Upper lobe of right lung (tissue), 1 donor: ENCODE measurements at regions not wholly inside any gene's neighbourhood (a gene's known extent, or its start where the extent isn't known, plus 50 kb on each side); places are given as distances from the start of the nearest gene placed in this dataset.
"Not testable (repeated sequence)": the region's sequence is repeated elsewhere in the genome, so short reads cannot be mapped to it uniquely, and the experiment has no call there.

Experiments used
- ATAC-seq: fragments of 200-7000 bp; cut with Tn5 transposase; one replicate; pipeline ENCODE4 v1.9.1; 2020; ENCODE audit warnings: mild to moderate bottlenecking, moderate library complexity
- DNase-seq: peaks from one replicate; pipeline ENCODE4 v3.0.0-alpha.2; 2020
- H3K27ac ChIP-seq: fragments of 200-600 bp; one replicate; pipeline ENCODE4 v1.8.0; 2022
- H3K27me3 ChIP-seq: fragments of 200-600 bp; one replicate; pipeline ENCODE4 v1.8.0; 2022; ENCODE audit warnings: mild to moderate bottlenecking
- H3K36me3 ChIP-seq: fragments of 200-600 bp; one replicate; pipeline ENCODE4 v1.8.0; 2022
- H3K4me1 ChIP-seq: fragments of 200-600 bp; one replicate; pipeline ENCODE4 v1.8.0; 2022
- H3K4me3 ChIP-seq: fragments of 200-600 bp; one replicate; pipeline ENCODE4 v1.8.0; 2022; ENCODE audit warnings: mild to moderate bottlenecking
- H3K9me3 ChIP-seq: fragments of 200-600 bp; one replicate; pipeline ENCODE4 v1.8.0; 2022
- intact Hi-C: fragments of 100-400 bp; cut with DNase I; formaldehyde crosslinking; loops from one replicate; pipeline ENCODE4 v1.11.0; 2022
- TF ChIP-seq, protein P1 (sequence below): fragments of 200-600 bp; IDR thresholded peaks from one replicate; pipeline ENCODE4 v1.8.0; 2022; ENCODE audit warnings: antibody characterized with exemption
- donor health status: DM: no; HTN: yes; CAD: no; lungs with severe emphysema.

DNA sequence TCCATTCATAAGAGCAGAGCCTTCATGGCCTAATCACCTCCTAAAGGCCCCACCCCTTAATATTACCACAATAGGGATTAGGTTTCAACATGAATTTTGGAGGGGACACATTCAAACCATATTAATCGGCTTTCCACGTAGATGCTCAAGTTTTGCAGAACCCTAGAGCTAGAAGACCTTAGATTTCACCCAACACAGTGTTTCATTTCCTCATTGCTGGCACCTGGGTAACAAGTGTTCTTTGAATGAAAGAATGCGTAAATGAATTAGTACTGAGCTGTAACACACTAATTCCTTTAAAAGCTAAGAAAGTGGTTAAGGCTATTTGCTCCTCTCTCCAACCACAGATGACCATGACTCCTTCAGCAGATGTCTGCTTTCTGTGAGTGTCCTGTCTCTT is 252.5 kb downstream of the SMAD2 start:
- intact Hi-C loops = no loop called here
- Histone ChIP-seq H3K4me3 (no peak overlapping the region), H3K36me3 (no peaks in the 10 kb centered on the region), H3K4me1 (no peaks in the 10 kb centered on the region), H3K9me3 (no peaks in the 10 kb centered on the region), H3K27me3 (no peaks in the 10 kb centered on the region), H3K27ac (no peak overlapping the region)
- DNase-seq (no peak), ATAC-seq (no peak)
- TF ChIP-seq, protein P1, sequence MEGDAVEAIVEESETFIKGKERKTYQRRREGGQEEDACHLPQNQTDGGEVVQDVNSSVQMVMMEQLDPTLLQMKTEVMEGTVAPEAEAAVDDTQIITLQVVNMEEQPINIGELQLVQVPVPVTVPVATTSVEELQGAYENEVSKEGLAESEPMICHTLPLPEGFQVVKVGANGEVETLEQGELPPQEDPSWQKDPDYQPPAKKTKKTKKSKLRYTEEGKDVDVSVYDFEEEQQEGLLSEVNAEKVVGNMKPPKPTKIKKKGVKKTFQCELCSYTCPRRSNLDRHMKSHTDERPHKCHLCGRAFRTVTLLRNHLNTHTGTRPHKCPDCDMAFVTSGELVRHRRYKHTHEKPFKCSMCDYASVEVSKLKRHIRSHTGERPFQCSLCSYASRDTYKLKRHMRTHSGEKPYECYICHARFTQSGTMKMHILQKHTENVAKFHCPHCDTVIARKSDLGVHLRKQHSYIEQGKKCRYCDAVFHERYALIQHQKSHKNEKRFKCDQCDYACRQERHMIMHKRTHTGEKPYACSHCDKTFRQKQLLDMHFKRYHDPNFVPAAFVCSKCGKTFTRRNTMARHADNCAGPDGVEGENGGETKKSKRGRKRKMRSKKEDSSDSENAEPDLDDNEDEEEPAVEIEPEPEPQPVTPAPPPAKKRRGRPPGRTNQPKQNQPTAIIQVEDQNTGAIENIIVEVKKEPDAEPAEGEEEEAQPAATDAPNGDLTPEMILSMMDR = no peak

DNA sequence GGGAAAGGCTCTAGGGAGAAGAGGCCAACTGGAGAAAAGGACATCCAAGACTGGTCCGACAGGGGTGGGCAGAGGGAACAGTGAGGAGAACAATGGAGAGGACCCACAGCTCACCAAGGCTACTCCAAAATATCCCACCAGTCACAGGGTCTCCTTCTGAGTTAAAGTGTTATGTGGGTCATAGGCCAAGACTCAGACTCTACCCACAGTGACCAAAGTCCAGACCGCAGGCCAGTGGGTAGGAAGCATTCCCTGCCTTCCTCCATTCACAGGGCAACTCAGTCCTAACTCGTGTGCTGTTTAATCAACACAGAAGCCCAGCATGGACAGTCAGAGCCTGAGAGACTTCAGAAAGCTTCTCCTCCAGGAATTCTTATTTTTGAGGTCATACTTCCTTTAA is 260.6 kb downstream of the SMAD2 start:
- no peak overlapping the region for H3K4me3 ChIP-seq
- no peaks in the 10 kb centered on the region for H3K9me3 ChIP-seq
- H3K27ac ChIP-seq = no peak overlapping the region
- intact Hi-C loops = no loop called here
- TF ChIP-seq, protein P1 = no peak
- H3K36me3 ChIP-seq = no peaks in the 10 kb centered on the region
- no peaks in the 10 kb centered on the region for H3K4me1 ChIP-seq
- H3K27me3 ChIP-seq = no peaks in the 10 kb centered on the region
- DNase-seq (no peak), ATAC-seq (no peak)

DNA sequence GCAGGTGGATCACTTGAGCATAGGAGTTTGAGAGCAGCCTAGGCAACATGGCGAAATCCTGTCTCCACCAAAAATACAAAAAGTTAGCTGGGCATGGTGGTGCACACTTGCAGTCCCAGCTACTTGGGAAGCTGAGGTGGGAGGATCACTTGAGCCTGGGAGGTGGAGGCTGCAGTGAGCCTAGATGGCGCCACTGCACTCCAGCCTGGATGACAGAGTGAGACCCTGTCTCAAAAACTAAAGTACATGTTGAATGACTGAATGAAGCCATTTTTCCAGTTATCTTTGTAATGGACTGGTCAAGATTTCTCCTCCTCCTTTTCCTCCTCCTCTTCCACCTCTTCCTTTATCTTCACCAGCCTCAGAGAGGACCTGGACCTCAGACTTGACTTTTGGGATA is 272.0 kb downstream of the SMAD2 start:
- H3K4me1 ChIP-seq = no peaks in the 10 kb centered on the region
- ATAC-seq = no peak
- H3K36me3 ChIP-seq = no peaks in the 10 kb centered on the region
- H3K4me3 ChIP-seq = no peak overlapping the region
- DNase-seq = no peak
- H3K9me3 ChIP-seq = no peaks in the 10 kb centered on the region
- TF ChIP-seq, protein P1 = no peak
- no peak overlapping the region for H3K27ac ChIP-seq
- H3K27me3 ChIP-seq = no peaks in the 10 kb centered on the region
- intact Hi-C loops = no loop called here

DNA sequence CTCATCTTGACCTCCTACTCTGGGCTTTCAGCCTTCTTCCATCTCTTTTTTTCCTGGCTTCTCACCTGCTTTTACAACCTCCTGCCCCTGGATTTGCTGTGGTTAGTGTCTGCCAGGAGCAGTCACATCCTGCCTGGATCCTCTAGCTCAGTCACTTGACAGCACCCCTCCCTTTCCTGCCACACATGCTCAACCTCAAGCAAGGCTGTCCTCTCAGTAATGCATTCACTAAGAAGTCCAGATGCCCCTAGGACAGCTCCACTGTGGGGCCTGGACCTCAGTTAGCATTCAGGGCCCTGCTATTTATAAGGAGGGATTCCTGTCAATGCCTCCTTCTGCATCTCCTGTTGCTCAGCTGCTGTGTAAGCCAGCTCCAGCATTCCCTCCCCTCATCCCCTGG is 275.5 kb downstream of the SMAD2 start:
- Histone ChIP-seq H3K4me1 (no peaks in the 10 kb centered on the region), H3K4me3 (no peak overlapping the region), H3K9me3 (no peaks in the 10 kb centered on the region), H3K27me3 (no peaks in the 10 kb centered on the region), H3K36me3 (no peaks in the 10 kb centered on the region), H3K27ac (no peak overlapping the region)
- TF ChIP-seq, protein P1 = no peak
- DNase-seq = no peak
- no peak for ATAC-seq
- intact Hi-C loops = no loop called here

DNA sequence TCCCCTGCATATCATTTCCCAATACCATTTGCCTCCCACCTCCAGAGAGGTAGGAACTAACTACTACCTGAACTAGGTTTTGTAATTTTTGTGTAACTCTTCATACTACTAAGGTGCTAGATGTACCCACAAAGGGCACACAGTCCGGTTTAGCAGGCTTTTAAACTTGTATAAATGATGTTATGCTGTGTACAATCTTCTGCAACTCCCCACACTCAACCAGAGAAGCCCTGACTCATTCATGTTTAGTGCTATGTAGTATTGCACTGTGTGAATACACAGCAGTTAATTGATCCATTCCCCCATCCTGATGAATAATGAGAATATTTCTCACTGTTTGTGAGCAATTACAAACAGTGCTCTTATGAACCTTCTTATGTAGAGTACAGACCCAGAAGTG is 285.6 kb downstream of the SMAD2 start:
- intact Hi-C loops = no loop called here
- Histone ChIP-seq H3K9me3 (no peaks in the 10 kb centered on the region), H3K4me3 (no peak overlapping the region), H3K27ac (no peak overlapping the region), H3K36me3 (no peaks in the 10 kb centered on the region), H3K27me3 (no peaks in the 10 kb centered on the region), H3K4me1 (no peaks in the 10 kb centered on the region)
- DNase-seq = no peak
- ATAC-seq = peak; percentile 66
- TF ChIP-seq, protein P1 = no peak

DNA sequence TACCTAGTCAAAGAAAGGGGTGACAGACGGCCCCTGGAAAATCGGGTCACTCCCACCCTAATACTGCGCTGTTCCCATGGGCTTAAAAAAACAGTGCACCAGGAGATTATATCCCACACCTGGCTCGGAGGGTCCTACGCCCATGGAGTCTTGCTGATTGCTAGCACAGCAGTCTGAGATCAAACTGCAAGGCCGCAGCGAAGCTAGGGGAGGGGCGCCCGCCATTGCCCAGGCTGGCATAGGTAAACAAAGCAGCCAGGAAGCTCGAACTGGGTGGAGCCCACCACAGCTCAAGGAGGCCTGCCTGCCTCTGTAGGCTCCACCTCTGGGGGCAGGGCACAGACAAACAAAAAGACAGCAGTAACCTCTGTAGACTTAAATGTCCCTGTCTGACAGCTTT is 292.9 kb downstream of the SMAD2 start:
- ATAC-seq, H3K4me1 ChIP-seq, H3K4me3 ChIP-seq, H3K27me3 ChIP-seq, intact Hi-C loops, H3K27ac ChIP-seq, H3K9me3 ChIP-seq, H3K36me3 ChIP-seq, DNase-seq: not testable (repeated sequence)
